AG04449 (cell line): ENCODE measurements at regions not wholly inside any gene's neighbourhood (a gene's known extent, or its start where the extent isn't known, plus 50 kb on each side); places are given as distances from the start of the nearest gene placed in this dataset.

Source experiments
- CTCF ChIA-PET: fragments of 350-600 bp; formaldehyde crosslinking; extraction: SDS; loops from one replicate; lab custom pipeline; 2021; ENCODE audit warnings: antibody characterized with exemption; lab: Yijun Ruan, JAX
- POLR2A ChIA-PET: fragments of 400-600, 350-600 bp; formaldehyde crosslinking; extraction: SDS; loops from one replicate; lab custom pipeline; 2020; ENCODE audit warnings: antibody characterized with exemption, inconsistent platforms; lab: Yijun Ruan, JAX
- DNase-seq: peaks from one replicate; pipeline ENCODE4 v3.0.0-alpha.2; 2010; ENCODE audit warnings: low read depth, low spot score
- H3K4me3 ChIP-seq: 2 replicates; pipeline ENCODE4 v1.5.1; 2011; ENCODE audit warnings: low read depth, mild to moderate bottlenecking, control low read depth, low read length
- TF ChIP-seq, protein P1 (sequence below): IDR thresholded peaks from one replicate; pipeline ENCODE4 v1.5.1; 2011; ENCODE audit warnings: mild to moderate bottlenecking, moderate library complexity, low read length, control low read depth, inconsistent platforms; ENCODE audit not compliant: insufficient read depth; ENCODE audit errors: missing control alignments

DNA sequence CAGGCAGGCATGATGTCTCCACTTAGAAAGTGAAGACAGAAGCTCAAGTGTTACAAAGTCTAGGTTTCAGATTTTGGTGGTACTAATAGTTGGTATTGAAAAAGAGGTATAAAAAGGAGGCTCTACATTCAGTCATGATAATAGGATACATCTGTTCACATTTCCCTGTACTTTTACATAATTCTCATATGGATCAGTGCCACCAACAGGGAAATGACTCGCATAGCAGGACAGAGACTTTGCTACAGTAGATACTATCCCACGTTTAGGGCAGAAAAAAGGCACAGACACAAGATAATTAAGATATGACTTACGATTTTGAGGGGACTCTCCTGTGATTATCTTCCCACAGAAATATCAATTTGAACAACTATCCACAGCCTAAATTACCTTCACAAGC, 1062.9 kb upstream of the EPHA6 start:
- DNase-seq, result no peak
- ChIA-PET POLR2A (no interaction called here), CTCF (no interaction called here)
- no peak overlapping the region for H3K4me3 ChIP-seq
- TF ChIP-seq, protein P1, sequence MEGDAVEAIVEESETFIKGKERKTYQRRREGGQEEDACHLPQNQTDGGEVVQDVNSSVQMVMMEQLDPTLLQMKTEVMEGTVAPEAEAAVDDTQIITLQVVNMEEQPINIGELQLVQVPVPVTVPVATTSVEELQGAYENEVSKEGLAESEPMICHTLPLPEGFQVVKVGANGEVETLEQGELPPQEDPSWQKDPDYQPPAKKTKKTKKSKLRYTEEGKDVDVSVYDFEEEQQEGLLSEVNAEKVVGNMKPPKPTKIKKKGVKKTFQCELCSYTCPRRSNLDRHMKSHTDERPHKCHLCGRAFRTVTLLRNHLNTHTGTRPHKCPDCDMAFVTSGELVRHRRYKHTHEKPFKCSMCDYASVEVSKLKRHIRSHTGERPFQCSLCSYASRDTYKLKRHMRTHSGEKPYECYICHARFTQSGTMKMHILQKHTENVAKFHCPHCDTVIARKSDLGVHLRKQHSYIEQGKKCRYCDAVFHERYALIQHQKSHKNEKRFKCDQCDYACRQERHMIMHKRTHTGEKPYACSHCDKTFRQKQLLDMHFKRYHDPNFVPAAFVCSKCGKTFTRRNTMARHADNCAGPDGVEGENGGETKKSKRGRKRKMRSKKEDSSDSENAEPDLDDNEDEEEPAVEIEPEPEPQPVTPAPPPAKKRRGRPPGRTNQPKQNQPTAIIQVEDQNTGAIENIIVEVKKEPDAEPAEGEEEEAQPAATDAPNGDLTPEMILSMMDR, result no peak

DNA sequence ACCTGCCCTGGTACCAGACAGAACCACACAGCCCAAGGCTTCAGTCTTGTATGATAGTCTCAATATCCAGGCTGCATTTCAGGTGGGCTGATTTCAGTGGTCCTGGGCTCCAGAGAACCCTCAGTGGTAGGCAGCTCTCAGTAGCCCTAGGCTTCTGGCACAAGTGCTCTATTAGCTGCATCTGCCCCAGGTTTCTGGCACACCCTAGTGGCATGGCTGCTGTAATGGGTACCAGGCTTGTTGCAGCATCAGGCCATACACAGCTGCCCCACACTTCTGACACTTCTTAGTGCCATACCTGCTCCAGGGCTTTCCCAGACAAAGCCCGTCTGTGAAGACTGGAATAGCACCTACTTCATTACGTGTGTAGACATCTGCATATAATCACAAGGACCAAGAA, 1062.2 kb upstream of the EPHA6 start:
- CTCF ChIA-PET, result no interaction called here
- POLR2A ChIA-PET, result no interaction called here
- no peak overlapping the region for H3K4me3 ChIP-seq
- no peak for DNase-seq
- TF ChIP-seq, protein P1, result no peak

DNA sequence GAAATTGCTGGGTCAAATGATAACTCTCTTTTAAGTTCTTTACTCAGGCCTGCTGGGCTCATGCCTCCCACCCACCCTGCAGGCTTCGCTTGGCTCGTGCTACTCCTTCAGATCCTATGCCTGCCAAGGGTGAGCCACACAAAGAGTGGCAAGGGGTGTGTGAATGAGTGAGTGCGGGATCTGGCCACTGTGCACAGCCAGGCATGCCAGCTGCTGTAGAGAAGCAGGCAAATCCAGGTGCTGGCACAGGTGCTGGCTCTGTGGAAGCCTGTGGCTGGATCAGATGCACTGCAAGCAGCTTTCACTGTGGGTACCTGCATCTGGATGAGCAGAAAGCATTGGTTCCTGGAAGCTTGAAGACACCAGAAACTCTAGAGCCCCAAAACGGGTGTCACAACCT, 1055.7 kb upstream of the EPHA6 start:
- CTCF ChIA-PET, result no interaction called here
- POLR2A ChIA-PET, result no interaction called here

DNA sequence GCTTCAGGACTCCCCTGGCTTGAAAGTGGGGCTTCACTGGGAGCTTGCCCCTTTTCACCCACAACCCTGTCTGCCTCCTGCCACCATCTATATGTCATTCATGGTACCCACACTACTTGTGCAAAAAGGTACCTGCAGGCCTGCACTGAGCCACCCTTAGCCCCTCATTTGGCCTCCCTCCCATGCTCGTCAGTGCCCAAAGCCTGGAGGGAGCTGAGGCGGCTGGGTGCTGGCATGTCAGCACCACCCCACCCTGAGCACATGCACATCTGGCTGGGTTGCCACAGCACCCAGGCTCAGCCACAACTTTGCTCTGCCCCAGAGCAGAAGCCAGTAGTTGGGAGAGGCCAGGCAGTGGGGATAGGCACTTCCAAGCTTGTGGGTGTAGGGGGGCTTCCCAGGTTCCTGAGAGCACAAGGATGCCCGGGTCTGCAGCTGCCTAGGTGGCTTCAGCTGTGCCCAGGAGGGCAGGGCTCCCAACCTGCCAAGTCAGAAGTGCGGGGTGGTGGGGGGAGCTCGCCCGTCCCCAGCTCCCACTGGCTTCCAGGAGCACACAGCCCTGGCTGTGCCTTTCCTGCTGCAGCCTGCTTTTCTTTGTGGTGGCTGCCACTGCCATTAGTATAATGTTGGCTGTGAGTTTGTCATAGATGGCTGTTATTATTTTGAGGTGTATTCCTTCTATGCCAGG, 1054.6 kb upstream of the EPHA6 start:
- ChIA-PET CTCF (no interaction called here), POLR2A (no interaction called here)
- DNase-seq, result no peak
- H3K4me3 ChIP-seq, result no peak overlapping the region
- TF ChIP-seq, protein P1, result no peak

More for the DNA sequence above, 1055.7 kb upstream of the EPHA6 start:
- TF ChIP-seq, protein P1, result no peak
- no peak overlapping the region for H3K4me3 ChIP-seq
- DNase-seq, result no peak

DNA sequence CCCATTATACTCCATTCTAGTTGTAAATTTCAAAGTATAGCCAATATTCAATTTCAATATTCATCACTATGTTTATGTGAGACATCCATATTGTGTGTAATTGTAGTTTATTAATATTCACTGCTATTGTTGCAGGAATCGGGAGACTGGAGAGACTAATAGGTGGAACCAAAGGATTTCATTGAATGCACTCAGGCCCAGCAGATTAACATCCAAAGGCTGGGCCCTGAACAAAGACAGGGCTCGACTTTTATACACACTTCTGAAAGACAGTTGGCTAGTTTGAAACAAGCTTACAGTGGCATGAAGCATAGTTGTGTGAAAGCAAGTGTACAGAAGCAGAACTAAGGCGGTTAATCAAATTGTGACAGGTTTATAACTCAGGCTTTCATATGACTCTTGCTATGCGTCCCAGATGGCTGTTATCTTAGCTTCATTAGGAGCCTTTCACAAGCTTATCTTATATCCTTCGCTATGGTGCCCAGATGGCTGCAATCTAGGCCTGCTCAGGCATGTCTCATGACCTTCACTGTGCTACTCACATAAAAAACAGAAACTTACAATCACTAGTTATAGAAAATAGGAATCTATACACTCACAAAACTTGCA, 1038.8 kb upstream of the EPHA6 start:
- TF ChIP-seq, protein P1, result no peak
- CTCF ChIA-PET, result no interaction called here
- POLR2A ChIA-PET, result no interaction called here
- no peak overlapping the region for H3K4me3 ChIP-seq
- DNase-seq, result no peak

DNA sequence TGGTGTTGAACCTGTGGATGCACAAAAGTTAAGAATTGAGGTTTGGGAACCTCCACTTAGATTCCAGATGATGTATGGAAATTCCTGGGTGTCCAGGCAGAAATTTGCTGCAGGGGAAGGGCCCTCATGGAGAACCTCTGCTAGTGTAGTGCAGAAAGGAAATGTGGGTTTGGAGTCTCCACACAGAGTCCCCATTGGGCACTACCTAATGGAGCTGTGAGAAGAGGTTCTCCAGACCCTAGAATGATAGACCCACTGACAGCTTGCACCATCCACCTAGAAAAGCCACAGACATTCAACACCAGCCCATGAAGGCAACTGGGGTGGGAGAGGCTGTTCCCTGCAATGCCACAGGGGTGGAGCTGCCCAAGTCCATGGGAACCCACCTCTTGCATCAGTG, 1032.8 kb upstream of the EPHA6 start:
- ChIA-PET CTCF (no interaction called here), POLR2A (no interaction called here)
- H3K4me3 ChIP-seq, result no peak overlapping the region
- TF ChIP-seq, protein P1, result no peak
- no peak for DNase-seq
